PFSK-1 (cell line): ENCODE measurements at regions not wholly inside any gene's neighbourhood (a gene's known extent, or its start where the extent isn't known, plus 50 kb on each side); places are given as distances from the start of the nearest gene placed in this dataset.

Experiments
- POLR2AphosphoS5 ChIP-seq: IDR thresholded peaks from 2 replicates; pipeline ENCODE4 v1.6.1; 2012; ENCODE audit warnings: low read depth, mild to moderate bottlenecking, control low read depth, low read length, moderate library complexity
- SIN3A ChIP-seq: IDR thresholded peaks from 2 replicates; pipeline ENCODE4 v1.6.1; 2012; ENCODE audit warnings: mild to moderate bottlenecking, low read length, moderate library complexity, borderline replicate concordance; ENCODE audit not compliant: insufficient read depth
- TAF1 ChIP-seq: IDR thresholded peaks from 2 replicates; pipeline ENCODE4 v1.6.1; 2012; ENCODE audit warnings: low read length, control low read depth, borderline replicate concordance; ENCODE audit not compliant: insufficient read depth

- TF ChIP-seq TAF1 (no peak), SIN3A (no peak), POLR2AphosphoS5 (no peak)
Measured at GRCh38 chr3:31448035-31448881, 84.5 kb upstream of the STT3B start.
